IMR-90 (cell line): ENCODE measurements at regions not wholly inside any gene's neighbourhood (a gene's known extent, or its start where the extent isn't known, plus 50 kb on each side); places are given as distances from the start of the nearest gene placed in this dataset.

Experiments
- ATAC-seq: fragments of 200-7000 bp; cut with Tn5 transposase; 2 replicates; pipeline ENCODE4 v1.9.1; 2020; ENCODE audit warnings: low read depth, mild to moderate bottlenecking, moderate library complexity
- BruUV-seq: library from RNA; stranded (reverse); fragments of 400-500 nt; replicated peaks from 2 replicates; lab custom pipeline; 2021; lab: Mats Ljungman, UMichigan
- CTCF ChIA-PET: fragments of 300-600 bp; formaldehyde crosslinking; extraction: SDS; loops from one replicate; lab custom pipeline; 2021; ENCODE audit warnings: antibody characterized with exemption; lab: Yijun Ruan, JAX
- POLR2A ChIA-PET: fragments of 300-600 bp; sonication (Branson Sonifier 250); formaldehyde crosslinking; loops from one replicate; lab custom pipeline; 2022; ENCODE audit warnings: antibody characterized with exemption; ENCODE audit not compliant: unreplicated experiment; lab: Charles Lee
- DNase-seq: peaks from one replicate; pipeline ENCODE4 v3.0.0; 2013
- H2AFZ ChIP-seq: replicated peaks from 2 replicates; pipeline ENCODE3; 2013; ENCODE audit warnings: low read length, mild to moderate bottlenecking; ENCODE audit not compliant: poor library complexity
- H2AK5ac ChIP-seq: 2 replicates; pipeline ENCODE4 v1.6.1; 2013; ENCODE audit warnings: low read depth, low read length, inconsistent platforms
- H2AK9ac ChIP-seq: replicated peaks from 2 replicates; pipeline ENCODE3; 2013; ENCODE audit warnings: mild to moderate bottlenecking, low read depth, low read length, moderate library complexity; ENCODE audit not compliant: poor library complexity
- H2BK120ac ChIP-seq: 2 replicates; pipeline ENCODE4 v1.6.1; 2013; ENCODE audit warnings: low read depth, low read length, inconsistent platforms
- H2BK15ac ChIP-seq: 3 replicates; pipeline ENCODE4 v1.6.1; 2013; ENCODE audit warnings: low read depth, low read length, inconsistent platforms
- H2BK20ac ChIP-seq: 2 replicates; pipeline ENCODE4 v1.6.1; 2013; ENCODE audit warnings: low read depth, mild to moderate bottlenecking, inconsistent platforms, low read length, moderate library complexity
- H2BK5ac ChIP-seq: 2 replicates; pipeline ENCODE4 v1.6.1; 2013; ENCODE audit warnings: mild to moderate bottlenecking, low read depth, low read length, inconsistent platforms; ENCODE audit not compliant: poor library complexity, severe bottlenecking
- H3K14ac ChIP-seq: replicated peaks from 2 replicates; pipeline ENCODE4 v1.6.1; 2013; ENCODE audit warnings: low read depth, low read length, inconsistent platforms
- H3K18ac ChIP-seq: 2 replicates; pipeline ENCODE4 v1.6.1; 2013; ENCODE audit warnings: low read depth, low read length, control low read depth
- H3K23ac ChIP-seq: 2 replicates; pipeline ENCODE4 v1.6.1; 2013; ENCODE audit warnings: low read depth, low read length, inconsistent platforms
- H3K27ac ChIP-seq: 2 replicates; pipeline ENCODE4 v1.5.1; 2013; ENCODE audit warnings: mild to moderate bottlenecking, control low read depth, low read length; ENCODE audit not compliant: insufficient read depth
- H3K27me3 ChIP-seq: 2 replicates; pipeline ENCODE4 v1.6.1; 2013; ENCODE audit warnings: low read length; ENCODE audit not compliant: control insufficient read depth, insufficient read depth
- H3K36me3 ChIP-seq: 2 replicates; pipeline ENCODE4 v1.6.1; 2013; ENCODE audit warnings: low read length, mixed read lengths; ENCODE audit not compliant: control insufficient read depth, insufficient read depth
- H3K4ac ChIP-seq: 2 replicates; pipeline ENCODE4 v1.6.1; 2013; ENCODE audit warnings: low read depth, low read length, inconsistent platforms
- H3K4me1 ChIP-seq: 2 replicates; pipeline ENCODE4 v1.6.1; 2013; ENCODE audit warnings: low read length, mixed read lengths; ENCODE audit not compliant: control insufficient read depth, insufficient read depth
- H3K4me2 ChIP-seq: 2 replicates; pipeline ENCODE4 v1.6.1; 2013; ENCODE audit warnings: low read depth, mild to moderate bottlenecking, control low read depth, low read length, moderate library complexity
- H3K4me3 ChIP-seq: 2 replicates; pipeline ENCODE4 v1.5.1; 2013; ENCODE audit warnings: low read depth, mild to moderate bottlenecking, control low read depth, low read length, moderate library complexity; ENCODE audit not compliant: insufficient read depth
- H3K56ac ChIP-seq: 2 replicates; pipeline ENCODE4 v1.6.1; 2013; ENCODE audit warnings: low read length, inconsistent platforms; ENCODE audit not compliant: insufficient read depth; ENCODE audit errors: extremely low read depth
- H3K79me1 ChIP-seq, 2 experiments: 2 replicates each; pipeline ENCODE4 v1.6.1; 2013; ENCODE audit warnings: low read length in 2 of 2, inconsistent platforms in 1 of 2, low read depth in 1 of 2
- H3K9ac ChIP-seq: 2 replicates; pipeline ENCODE4 v1.6.1; 2013; ENCODE audit warnings: low read depth, low read length, control low read depth
- H3K9me1 ChIP-seq: 2 replicates; pipeline ENCODE4 v1.6.1; 2013; ENCODE audit warnings: low read length, inconsistent platforms; ENCODE audit not compliant: insufficient read depth
- H3K9me3 ChIP-seq: 2 replicates; pipeline ENCODE4 v1.6.1; 2013; ENCODE audit warnings: low read length; ENCODE audit not compliant: control insufficient read depth, insufficient read depth
- H4K20me1 ChIP-seq: 2 replicates; pipeline ENCODE4 v1.6.1; 2013; ENCODE audit warnings: low read length, inconsistent platforms; ENCODE audit not compliant: insufficient read depth
- H4K5ac ChIP-seq: 2 replicates; pipeline ENCODE4 v1.6.1; 2013; ENCODE audit warnings: mild to moderate bottlenecking, low read depth, low read length, control low read depth
- H4K8ac ChIP-seq, 2 experiments: 2 replicates each; pipeline ENCODE4 v1.6.1; 2013; ENCODE audit warnings: low read depth in 2 of 2, low read length in 2 of 2, control low read depth in 1 of 2, inconsistent platforms in 1 of 2
- H4K91ac ChIP-seq: 2 replicates; pipeline ENCODE4 v1.6.1; 2013; ENCODE audit warnings: low read depth, low read length, inconsistent platforms; ENCODE audit not compliant: insufficient read depth
- BHLHE40 ChIP-seq: fragments of 150-350 bp; IDR thresholded peaks from 2 replicates; pipeline ENCODE4 v1.6.1; 2016; ENCODE audit warnings: mild to moderate bottlenecking, low read depth, low read length
- CEBPB ChIP-seq: IDR thresholded peaks from 2 replicates; pipeline ENCODE4 v1.6.1; 2012; ENCODE audit warnings: low read depth, low read length, improper control_type of control experiment
- FOS ChIP-seq: fragments of 150-350 bp; IDR thresholded peaks from 2 replicates; pipeline ENCODE4 v1.6.1; 2016; ENCODE audit warnings: low read depth, low read length
- MAFK ChIP-seq: IDR thresholded peaks from 2 replicates; pipeline ENCODE4 v1.6.1; 2012; ENCODE audit warnings: low read depth, low read length, improper control_type of control experiment
- MAZ ChIP-seq: IDR thresholded peaks from 2 replicates; pipeline ENCODE4 v1.6.1; 2012; ENCODE audit warnings: low read depth, mild to moderate bottlenecking, low read length, improper control_type of control experiment, moderate library complexity, borderline replicate concordance
- MXI1 ChIP-seq: IDR thresholded peaks from 2 replicates; pipeline ENCODE4 v1.6.1; 2012; ENCODE audit warnings: low read depth, mild to moderate bottlenecking, low read length, moderate library complexity, borderline replicate concordance
- NFE2L2 ChIP-seq: fragments of 150-350 bp; IDR thresholded peaks from 2 replicates; pipeline ENCODE4 v1.6.1; 2016; ENCODE audit warnings: low read depth, mild to moderate bottlenecking, low read length
- POLR2A ChIP-seq: IDR thresholded peaks from 2 replicates; pipeline ENCODE4 v1.6.1; 2012; ENCODE audit warnings: mild to moderate bottlenecking, low read depth, low read length
- RAD21 ChIP-seq: IDR thresholded peaks from 2 replicates; pipeline ENCODE4 v1.6.1; 2012; ENCODE audit warnings: low read length, improper control_type of control experiment
- RCOR1 ChIP-seq: IDR thresholded peaks from 2 replicates; pipeline ENCODE4 v1.6.1; 2012; ENCODE audit warnings: mild to moderate bottlenecking, low read length, improper control_type of control experiment; ENCODE audit not compliant: insufficient replicate concordance
- RFX5 ChIP-seq: IDR thresholded peaks from 2 replicates; pipeline ENCODE4 v1.8.0; 2012; ENCODE audit warnings: low read depth, mild to moderate bottlenecking, low read length, moderate library complexity
- SMC3 ChIP-seq: fragments of 150-350 bp; IDR thresholded peaks from 2 replicates; pipeline ENCODE4 v1.6.1; 2016; ENCODE audit warnings: low read depth, mild to moderate bottlenecking, antibody characterized with exemption, low read length, moderate library complexity
- dilution Hi-C: fragments of 300-500 bp; cut with HindIII; formaldehyde crosslinking; loops from one replicate; pipeline ENCODE4 v1.14.3; 2018; ENCODE audit warnings: low sequenced_read_pairs; ENCODE audit not compliant: unreplicated experiment
- in situ Hi-C: fragments of 300-500 bp; cut with MboI; formaldehyde crosslinking; loops from 3 replicates; pipeline ENCODE4 v1.14.3; 2019; ENCODE audit warnings: low sequenced_read_pairs, inconsistent platforms, mixed read lengths
- intact Hi-C: fragments of 100-400 bp; cut with micrococcal nuclease; formaldehyde crosslinking; loops from 2 replicates; pipeline ENCODE4 v1.10.0; 2022
- TF ChIP-seq, protein P1 (sequence below): conservative IDR thresholded peaks from 2 replicates; pipeline ENCODE4 v1.5.1; 2012; ENCODE audit warnings: mild to moderate bottlenecking, low read depth, low read length, improper control_type of control experiment
- TF ChIP-seq, protein P2 (sequence below): fragments of 150-350 bp; IDR thresholded peaks from 2 replicates; pipeline ENCODE4 v1.6.1; 2017; ENCODE audit warnings: mild to moderate bottlenecking, antibody characterized with exemption, low read length, low read depth
- TF ChIP-seq, protein P3 (sequence below): fragments of 150-350 bp; IDR thresholded peaks from 2 replicates; pipeline ENCODE4 v1.6.1; 2016; ENCODE audit warnings: low read depth, mild to moderate bottlenecking, low read length, moderate library complexity, borderline replicate concordance

DNA sequence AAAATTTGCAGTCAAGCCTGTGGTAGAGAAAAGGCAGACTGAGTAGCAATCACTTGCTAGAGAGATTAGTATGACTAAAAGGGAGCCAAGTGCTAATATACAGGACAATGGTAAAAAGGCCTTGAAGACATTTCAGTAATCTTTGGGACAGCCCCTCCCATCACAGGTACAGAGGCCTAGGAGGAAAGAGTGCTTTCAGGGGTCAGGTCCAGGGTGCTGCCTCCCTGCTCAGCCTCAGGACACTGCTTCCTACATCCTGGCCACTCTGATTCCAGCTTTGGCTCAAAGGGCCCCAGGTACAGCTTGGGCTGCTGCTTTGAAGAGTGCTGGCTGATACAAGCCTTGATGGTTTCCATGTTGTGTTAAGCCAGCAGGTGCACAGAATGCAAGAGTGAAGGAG, 543.5 kb downstream of the MMUT start:
- Histone ChIP-seq H3K9me1 (no peaks in the 10 kb centered on the region), H3K23ac (no peak overlapping the region), H3K4me1 (no peaks in the 10 kb centered on the region), H3K56ac (no peak overlapping the region), H3K27ac (no peak overlapping the region), H2AK9ac (no peak overlapping the region), H3K9me3 (no peaks in the 10 kb centered on the region), H3K27me3 (no peaks in the 10 kb centered on the region), H2AK5ac (no peak overlapping the region), H4K20me1 (no peaks in the 10 kb centered on the region), H3K4me3 (no peak overlapping the region), H2BK5ac (no peak overlapping the region), H3K9ac (no peak overlapping the region), H2BK15ac (no peak overlapping the region), H3K36me3 (no peaks in the 10 kb centered on the region), H3K79me1 (no peaks in the 10 kb centered on the region), H3K18ac (no peak overlapping the region), H4K8ac (no peak overlapping the region), H2BK120ac (no peak overlapping the region), H4K5ac (no peak overlapping the region), H3K4me2 (no peak overlapping the region), H2BK20ac (no peak overlapping the region), H4K91ac (no peak overlapping the region), H3K14ac (no peak overlapping the region), H2AFZ (peak overlapping the region; percentile 11), H3K4ac (no peak overlapping the region)
- intact Hi-C loops (no loop called here), in situ Hi-C loops (no loop called here), dilution Hi-C loops (no loop called here)
- TF ChIP-seq BHLHE40 (no peak), NFE2L2 (no peak), MAFK (no peak), MAZ (no peak), SMC3 (no peak), MXI1 (no peak), RCOR1 (no peak), FOS (no peak), RFX5 (no peak), CEBPB (no peak), RAD21 (no peak), POLR2A (no peak)
- TF ChIP-seq, protein P1, sequence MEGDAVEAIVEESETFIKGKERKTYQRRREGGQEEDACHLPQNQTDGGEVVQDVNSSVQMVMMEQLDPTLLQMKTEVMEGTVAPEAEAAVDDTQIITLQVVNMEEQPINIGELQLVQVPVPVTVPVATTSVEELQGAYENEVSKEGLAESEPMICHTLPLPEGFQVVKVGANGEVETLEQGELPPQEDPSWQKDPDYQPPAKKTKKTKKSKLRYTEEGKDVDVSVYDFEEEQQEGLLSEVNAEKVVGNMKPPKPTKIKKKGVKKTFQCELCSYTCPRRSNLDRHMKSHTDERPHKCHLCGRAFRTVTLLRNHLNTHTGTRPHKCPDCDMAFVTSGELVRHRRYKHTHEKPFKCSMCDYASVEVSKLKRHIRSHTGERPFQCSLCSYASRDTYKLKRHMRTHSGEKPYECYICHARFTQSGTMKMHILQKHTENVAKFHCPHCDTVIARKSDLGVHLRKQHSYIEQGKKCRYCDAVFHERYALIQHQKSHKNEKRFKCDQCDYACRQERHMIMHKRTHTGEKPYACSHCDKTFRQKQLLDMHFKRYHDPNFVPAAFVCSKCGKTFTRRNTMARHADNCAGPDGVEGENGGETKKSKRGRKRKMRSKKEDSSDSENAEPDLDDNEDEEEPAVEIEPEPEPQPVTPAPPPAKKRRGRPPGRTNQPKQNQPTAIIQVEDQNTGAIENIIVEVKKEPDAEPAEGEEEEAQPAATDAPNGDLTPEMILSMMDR = no peak
- TF ChIP-seq, protein P2, sequence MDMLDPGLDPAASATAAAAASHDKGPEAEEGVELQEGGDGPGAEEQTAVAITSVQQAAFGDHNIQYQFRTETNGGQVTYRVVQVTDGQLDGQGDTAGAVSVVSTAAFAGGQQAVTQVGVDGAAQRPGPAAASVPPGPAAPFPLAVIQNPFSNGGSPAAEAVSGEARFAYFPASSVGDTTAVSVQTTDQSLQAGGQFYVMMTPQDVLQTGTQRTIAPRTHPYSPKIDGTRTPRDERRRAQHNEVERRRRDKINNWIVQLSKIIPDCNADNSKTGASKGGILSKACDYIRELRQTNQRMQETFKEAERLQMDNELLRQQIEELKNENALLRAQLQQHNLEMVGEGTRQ = no peak
- TF ChIP-seq, protein P3, sequence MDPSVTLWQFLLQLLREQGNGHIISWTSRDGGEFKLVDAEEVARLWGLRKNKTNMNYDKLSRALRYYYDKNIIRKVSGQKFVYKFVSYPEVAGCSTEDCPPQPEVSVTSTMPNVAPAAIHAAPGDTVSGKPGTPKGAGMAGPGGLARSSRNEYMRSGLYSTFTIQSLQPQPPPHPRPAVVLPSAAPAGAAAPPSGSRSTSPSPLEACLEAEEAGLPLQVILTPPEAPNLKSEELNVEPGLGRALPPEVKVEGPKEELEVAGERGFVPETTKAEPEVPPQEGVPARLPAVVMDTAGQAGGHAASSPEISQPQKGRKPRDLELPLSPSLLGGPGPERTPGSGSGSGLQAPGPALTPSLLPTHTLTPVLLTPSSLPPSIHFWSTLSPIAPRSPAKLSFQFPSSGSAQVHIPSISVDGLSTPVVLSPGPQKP = no peak
- BruUV-seq = no TSS peak
- CTCF ChIA-PET = interaction anchor here (0.9 kb wide), 1 partner anchor 13 kb away, joined by 3 read pairs; no protein-coding TSS in a partner anchor
- DNase-seq (no peak), ATAC-seq (no peak)
- POLR2A ChIA-PET = no interaction called here
